ENCODE measurements at regions not wholly inside any gene's neighbourhood (a gene's known extent, or its start where the extent isn't known, plus 50 kb on each side); places are given as distances from the start of the nearest gene placed in this dataset.
"Not testable (repeated sequence)": the region's sequence is repeated elsewhere in the genome, so short reads cannot be mapped to it uniquely, and the experiment has no call there.

GRCh38 chr4:189143263-189143952 is 797.3 kb upstream of the FRG1 start:
- intact Hi-C loops (cut with DNase I), result no loop called here
- ATAC-seq (no peak), DNase-seq (ENCODE audit: low spot score) (no peak)

- no peak for DNase-seq (ENCODE audit: low spot score)
- intact Hi-C loops (cut with DNase I), result no loop called here
- peak; percentile 56 for ATAC-seq
Observed at GRCh38 chr4:189147005-189147929, 793.4 kb upstream of the FRG1 start.

GRCh38 chr4:189155083-189155482 is 785.6 kb upstream of the FRG1 start:
- intact Hi-C loops (cut with DNase I); ATAC-seq; DNase-seq (ENCODE audit: low spot score): not testable (repeated sequence)

- intact Hi-C loops (cut with DNase I), result no loop called here
- no peak for DNase-seq (ENCODE audit: low spot score)
- no peak for ATAC-seq
Observed at GRCh38 chr4:189162073-189162789, 778.4 kb upstream of the FRG1 start.

- DNase-seq (ENCODE audit: low spot score) (no peak), ATAC-seq (no peak)
- intact Hi-C loops (cut with DNase I), result no loop called here
Observed at GRCh38 chr4:189162888-189163287, 777.8 kb upstream of the FRG1 start.

- no peak for DNase-seq (ENCODE audit: low spot score)
- intact Hi-C loops (cut with DNase I), result no loop called here
- no peak for ATAC-seq
Observed at GRCh38 chr4:189176002-189176401, 764.7 kb upstream of the FRG1 start.

- intact Hi-C loops (cut with DNase I), result no loop called here
- DNase-seq (ENCODE audit: low spot score) (no peak), ATAC-seq (no peak)
Observed at GRCh38 chr4:189177130-189177529, 763.5 kb upstream of the FRG1 start.

GRCh38 chr4:189178125-189178746 is 762.4 kb upstream of the FRG1 start:
- DNase-seq (ENCODE audit: low spot score), result no peak
- ATAC-seq, result no peak
- intact Hi-C loops (cut with DNase I), result no loop called here

GRCh38 chr4:189185810-189186432 is 754.8 kb upstream of the FRG1 start:
- ATAC-seq, result no peak
- DNase-seq (ENCODE audit: low spot score), result no peak
- intact Hi-C loops (cut with DNase I), result no loop called here

GRCh38 chr4:189187531-189188052 is 753.1 kb upstream of the FRG1 start:
- DNase-seq (ENCODE audit: low spot score) (no peak), ATAC-seq (no peak)
- intact Hi-C loops (cut with DNase I), result no loop called here

GRCh38 chr4:189198624-189199023 is 742.0 kb upstream of the FRG1 start:
- intact Hi-C loops (cut with DNase I), result no loop called here
- DNase-seq (ENCODE audit: low spot score) (no peak), ATAC-seq (no peak)

- intact Hi-C loops (cut with DNase I), result no loop called here
- DNase-seq (ENCODE audit: low spot score), result no peak
- no peak for ATAC-seq
Observed at GRCh38 chr4:189200353-189200752, 740.3 kb upstream of the FRG1 start.

- ATAC-seq, result peak; percentile 90
- intact Hi-C loops (cut with DNase I), result no loop called here
Observed at GRCh38 chr4:189202182-189202868, 738.3 kb upstream of the FRG1 start.

GRCh38 chr4:189202869-189203271 is 737.8 kb upstream of the FRG1 start:
- DNase-seq (ENCODE audit: low spot score), result no peak
- ATAC-seq, result no peak
- intact Hi-C loops (cut with DNase I), result no loop called here

More at GRCh38 chr4:189202182-189202868, 738.3 kb upstream of the FRG1 start:
- peak; percentile 78 for DNase-seq (ENCODE audit: low spot score)

GRCh38 chr4:189204616-189205015 is 736.1 kb upstream of the FRG1 start:
- ATAC-seq (no peak), DNase-seq (ENCODE audit: low spot score) (no peak)
- intact Hi-C loops (cut with DNase I), result no loop called here

GRCh38 chr4:189206953-189207352 is 733.7 kb upstream of the FRG1 start:
- ATAC-seq (no peak), DNase-seq (ENCODE audit: low spot score) (no peak)
- intact Hi-C loops (cut with DNase I), result no loop called here

GRCh38 chr4:189207872-189208271 is 732.8 kb upstream of the FRG1 start:
- intact Hi-C loops (cut with DNase I), result no loop called here
- ATAC-seq (no peak), DNase-seq (ENCODE audit: low spot score) (no peak)

- intact Hi-C loops (cut with DNase I), result no loop called here
- DNase-seq (ENCODE audit: low spot score) (no peak), ATAC-seq (no peak)
Observed at GRCh38 chr4:189215574-189215973, 725.1 kb upstream of the FRG1 start.

Data from sciatic nerve (tissue), 2 donors.